AG04449 (cell line): ENCODE measurements at regions not wholly inside any gene's neighbourhood (a gene's known extent, or its start where the extent isn't known, plus 50 kb on each side); places are given as distances from the start of the nearest gene placed in this dataset.

Experiments
- CTCF ChIA-PET: fragments of 350-600 bp; formaldehyde crosslinking; extraction: SDS; loops from one replicate; lab custom pipeline; 2021; ENCODE audit warnings: antibody characterized with exemption; lab: Yijun Ruan, JAX
- POLR2A ChIA-PET: fragments of 400-600, 350-600 bp; formaldehyde crosslinking; extraction: SDS; loops from one replicate; lab custom pipeline; 2020; ENCODE audit warnings: antibody characterized with exemption, inconsistent platforms; lab: Yijun Ruan, JAX
- DNase-seq: peaks from one replicate; pipeline ENCODE4 v3.0.0-alpha.2; 2010; ENCODE audit warnings: low read depth, low spot score
- H3K4me3 ChIP-seq: 2 replicates; pipeline ENCODE4 v1.5.1; 2011; ENCODE audit warnings: low read depth, mild to moderate bottlenecking, control low read depth, low read length
- TF ChIP-seq, protein P1 (sequence below): IDR thresholded peaks from one replicate; pipeline ENCODE4 v1.5.1; 2011; ENCODE audit warnings: mild to moderate bottlenecking, moderate library complexity, low read length, control low read depth, inconsistent platforms; ENCODE audit not compliant: insufficient read depth; ENCODE audit errors: missing control alignments

DNA sequence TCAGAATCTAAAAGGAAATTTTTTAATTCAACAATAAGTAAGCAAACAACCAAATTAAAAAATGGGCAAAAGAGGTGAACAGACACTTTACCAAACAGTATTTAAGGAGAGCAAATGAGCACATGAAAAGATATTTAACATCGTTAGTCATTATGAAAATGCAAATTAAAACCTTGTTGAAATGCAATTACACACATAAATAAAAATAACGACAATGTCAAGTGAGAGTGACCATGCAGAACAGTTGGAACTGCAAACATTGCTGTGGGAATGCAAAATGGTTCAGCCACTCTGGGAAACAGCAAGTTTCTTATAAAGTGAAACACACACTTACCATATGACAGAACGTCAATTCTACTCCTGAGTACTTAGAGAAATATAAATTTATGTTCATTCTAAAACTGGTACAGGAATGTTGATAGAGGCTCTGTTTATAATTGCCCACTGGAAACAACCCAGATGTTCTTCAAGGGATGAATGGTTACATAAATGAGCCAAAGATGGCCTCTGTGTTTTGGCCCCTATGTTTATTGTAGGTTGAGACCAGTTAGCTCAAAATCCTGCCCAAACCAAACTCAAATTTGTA lies 678.1 kb downstream of the UQCRFS1 start:
- ChIA-PET POLR2A (no interaction called here), CTCF (no interaction called here)
- TF ChIP-seq, protein P1, sequence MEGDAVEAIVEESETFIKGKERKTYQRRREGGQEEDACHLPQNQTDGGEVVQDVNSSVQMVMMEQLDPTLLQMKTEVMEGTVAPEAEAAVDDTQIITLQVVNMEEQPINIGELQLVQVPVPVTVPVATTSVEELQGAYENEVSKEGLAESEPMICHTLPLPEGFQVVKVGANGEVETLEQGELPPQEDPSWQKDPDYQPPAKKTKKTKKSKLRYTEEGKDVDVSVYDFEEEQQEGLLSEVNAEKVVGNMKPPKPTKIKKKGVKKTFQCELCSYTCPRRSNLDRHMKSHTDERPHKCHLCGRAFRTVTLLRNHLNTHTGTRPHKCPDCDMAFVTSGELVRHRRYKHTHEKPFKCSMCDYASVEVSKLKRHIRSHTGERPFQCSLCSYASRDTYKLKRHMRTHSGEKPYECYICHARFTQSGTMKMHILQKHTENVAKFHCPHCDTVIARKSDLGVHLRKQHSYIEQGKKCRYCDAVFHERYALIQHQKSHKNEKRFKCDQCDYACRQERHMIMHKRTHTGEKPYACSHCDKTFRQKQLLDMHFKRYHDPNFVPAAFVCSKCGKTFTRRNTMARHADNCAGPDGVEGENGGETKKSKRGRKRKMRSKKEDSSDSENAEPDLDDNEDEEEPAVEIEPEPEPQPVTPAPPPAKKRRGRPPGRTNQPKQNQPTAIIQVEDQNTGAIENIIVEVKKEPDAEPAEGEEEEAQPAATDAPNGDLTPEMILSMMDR: no peak
- DNase-seq: no peak
- no peak overlapping the region for H3K4me3 ChIP-seq

DNA sequence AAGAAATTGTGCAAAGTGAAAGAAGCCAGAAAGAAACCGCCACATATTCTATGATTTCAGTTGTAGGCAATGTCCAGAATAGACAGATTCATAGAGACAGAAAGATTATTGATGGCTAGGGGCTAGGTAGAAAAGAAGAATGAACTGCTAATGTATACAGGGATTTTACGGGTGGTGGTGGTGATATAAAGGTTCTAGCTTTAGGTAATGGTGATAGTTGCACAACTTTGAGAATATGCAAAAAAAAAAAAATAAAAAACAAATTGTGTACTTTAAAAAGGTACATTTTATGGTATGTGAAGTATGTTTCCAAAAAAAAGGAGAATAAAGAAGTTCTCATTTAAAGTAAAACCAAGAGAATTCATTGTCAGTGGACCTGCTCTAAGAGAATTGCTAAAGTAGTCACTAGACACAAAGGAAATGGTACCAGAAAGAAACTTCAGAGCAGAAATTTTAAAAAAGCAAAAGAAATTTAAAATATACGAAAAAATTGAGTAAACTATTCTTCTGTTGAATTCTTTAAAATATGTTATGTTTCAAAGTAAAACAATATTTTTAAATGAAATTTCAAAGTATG lies 680.1 kb downstream of the UQCRFS1 start:
- TF ChIP-seq, protein P1: no peak
- ChIA-PET POLR2A (no interaction called here), CTCF (no interaction called here)
- DNase-seq: no peak
- H3K4me3 ChIP-seq: no peak overlapping the region

DNA sequence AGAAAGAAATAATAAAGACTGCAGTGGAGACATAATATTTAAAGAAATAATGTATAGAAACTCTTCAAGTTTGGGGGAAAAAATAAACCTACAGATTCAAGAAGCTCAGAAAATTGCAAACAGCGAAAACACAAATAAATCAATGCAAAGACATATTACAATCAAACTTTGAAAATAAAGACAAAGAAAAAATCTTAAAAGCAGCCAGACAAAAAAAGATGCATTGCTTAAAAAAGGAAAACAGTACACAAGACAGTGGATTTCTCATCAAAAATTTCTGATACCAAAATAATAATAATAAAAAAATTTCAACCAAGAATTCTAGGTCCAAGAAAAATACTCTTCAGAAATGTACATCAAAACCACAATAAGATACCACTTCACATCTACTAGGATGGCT lies 681.0 kb downstream of the UQCRFS1 start:
- CTCF ChIA-PET: no interaction called here
- POLR2A ChIA-PET: no interaction called here
- no peak overlapping the region for H3K4me3 ChIP-seq
- no peak for DNase-seq
- TF ChIP-seq, protein P1: no peak

DNA sequence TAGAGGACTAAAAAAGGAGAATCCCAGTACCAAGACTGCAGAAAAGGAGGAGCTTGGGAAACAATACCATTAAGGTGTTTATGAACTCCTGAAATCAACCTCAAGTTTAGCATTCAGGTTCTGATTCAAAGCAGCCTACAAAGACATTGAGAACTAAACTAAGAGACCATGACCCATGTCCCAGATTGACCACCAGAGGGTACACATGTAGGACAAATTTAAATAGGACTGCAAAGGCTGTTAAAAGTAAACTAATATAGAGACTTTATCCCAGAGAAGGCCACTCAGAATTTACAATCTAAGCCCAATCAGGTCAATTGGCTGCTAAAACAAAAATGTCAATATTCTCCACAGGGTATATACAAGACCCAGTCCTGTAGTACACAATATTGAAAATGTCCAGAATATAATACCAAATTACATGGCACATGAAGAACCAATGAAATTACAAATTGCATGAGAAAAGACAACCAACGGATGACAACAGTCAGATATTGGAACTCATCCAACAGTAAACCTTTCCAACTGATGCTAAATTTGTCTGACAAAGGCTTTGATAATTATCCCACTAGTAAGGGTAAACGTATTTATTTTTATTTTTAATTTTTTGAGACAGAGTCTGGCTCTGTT lies 682.4 kb downstream of the UQCRFS1 start:
- DNase-seq: no peak
- H3K4me3 ChIP-seq: no peak overlapping the region
- TF ChIP-seq, protein P1: no peak
- CTCF ChIA-PET: no interaction called here
- POLR2A ChIA-PET: no interaction called here

DNA sequence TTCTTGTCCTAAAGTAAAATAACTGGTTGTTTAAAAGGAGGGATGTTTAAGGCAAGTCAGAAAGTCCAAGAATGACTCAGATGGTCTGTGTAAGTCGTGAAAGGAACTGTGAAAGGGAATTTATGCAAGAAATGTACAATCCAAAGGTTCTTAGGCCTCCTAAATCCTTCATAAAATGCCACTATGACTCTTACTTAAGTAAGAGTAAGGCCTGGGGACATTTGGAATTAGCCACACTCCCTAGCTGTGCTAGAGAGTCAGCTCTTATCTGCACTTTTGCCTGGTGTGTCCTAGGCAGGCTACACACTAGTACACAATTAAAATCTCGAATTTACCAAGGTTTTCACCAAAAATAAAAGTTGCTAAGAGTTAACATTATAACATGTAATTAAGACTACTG lies 686.9 kb downstream of the UQCRFS1 start:
- TF ChIP-seq, protein P1: no peak
- DNase-seq: no peak
- no peak overlapping the region for H3K4me3 ChIP-seq
- CTCF ChIA-PET: no interaction called here
- POLR2A ChIA-PET: no interaction called here

DNA sequence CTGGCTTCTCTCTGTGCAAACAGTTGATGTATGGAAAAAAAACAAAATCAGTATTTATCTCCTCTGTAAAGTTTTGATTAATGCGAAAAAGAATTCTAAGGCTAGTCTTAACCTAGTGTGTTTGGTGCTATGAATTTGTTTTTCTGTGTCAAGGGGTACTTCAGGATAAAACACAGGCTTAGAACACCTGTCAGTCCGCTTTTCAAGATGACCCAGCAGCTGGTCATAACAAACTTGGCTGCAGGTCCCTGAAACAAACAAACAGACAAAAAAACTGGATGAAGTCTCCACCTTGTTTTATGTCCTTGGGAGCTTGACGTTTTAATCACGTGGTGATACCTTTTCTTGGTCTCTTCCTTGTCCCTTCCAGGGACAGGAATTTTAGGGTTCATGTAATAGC lies 689.3 kb downstream of the UQCRFS1 start:
- H3K4me3 ChIP-seq: no peak overlapping the region
- ChIA-PET CTCF (no interaction called here), POLR2A (no interaction called here)
- DNase-seq: no peak
- TF ChIP-seq, protein P1: no peak
